ENCODE measurements at regions not wholly inside any gene's neighbourhood (a gene's known extent, or its start where the extent isn't known, plus 50 kb on each side); places are given as distances from the start of the nearest gene placed in this dataset.

GRCh38 chr13:44117351-44117750 lies 237.6 kb downstream of the LACC1 start:
- Histone ChIP-seq H3K4me2 (ENCODE audit: low read length) (peak overlapping the region; percentile 39), H3K79me2 (ENCODE audit: insufficient read depth, low read depth, low read length) (no peaks in the 10 kb centered on the region), H4K20me1 (ENCODE audit: insufficient read depth, low read length) (no peaks in the 10 kb centered on the region), H3K4me3 (ENCODE audit: low read depth, low read length, poor library complexity, severe bottlenecking) (no peak overlapping the region), H3K9me2 (ENCODE audit: insufficient read depth, low read length) (no peaks in the 10 kb centered on the region; the same call in 1 of the 2 replicates), H3K9me3 (ENCODE audit: low read length) (no peaks in the 10 kb centered on the region), H2AFZ (ENCODE audit: low read length) (peak overlapping the region; percentile 90), H3K4me1 (ENCODE audit: insufficient read depth, low read length, poor library complexity, severe bottlenecking) (peaks cover 13% of the 10 kb centered on the region), H3K36me3 (ENCODE audit: insufficient read depth, low read length) (no peaks in the 10 kb centered on the region), H3K27ac (ENCODE audit: low read depth, low read length, poor library complexity, severe bottlenecking) (no peak overlapping the region)
- ChIA-PET POLR2A (interaction anchor here (0.6 kb wide), 2 partner anchors 336 to 536 kb away, joined by 3 read pairs; no protein-coding TSS in a partner anchor), CTCF (ENCODE audit: unreplicated experiment) (interaction anchor here (1.0 kb wide), 1 partner anchor 22 kb away, joined by 19 read pairs; no protein-coding TSS in a partner anchor)
- TF ChIP-seq CTCF (conservative IDR thresholded peaks at IDR 0.05; ENCODE audit: low read length) (no peak), EZH2phosphoT487 (IDR thresholded peaks at IDR 0.05; ENCODE audit: borderline replicate concordance, low read depth, low read length) (no peak)
- DNase-seq (ENCODE audit: low spot score) = peak; percentile 24
- intact Hi-C loops (cut with micrococcal nuclease; ENCODE audit: unreplicated experiment) = no loop called here
- BruUV-seq (replicated peaks) = no TSS peak

- ChIA-PET CTCF (ENCODE audit: unreplicated experiment) (interaction anchor here (1.0 kb wide), 1 partner anchor 21 kb away, joined by 19 read pairs; no protein-coding TSS in a partner anchor), POLR2A (no interaction called here)
- Histone ChIP-seq H3K36me3 (ENCODE audit: insufficient read depth, low read length) (no peaks in the 10 kb centered on the region), H4K20me1 (ENCODE audit: insufficient read depth, low read length) (no peaks in the 10 kb centered on the region), H2AFZ (ENCODE audit: low read length) (peak overlapping the region; percentile 90), H3K9me3 (ENCODE audit: low read length) (no peaks in the 10 kb centered on the region), H3K79me2 (ENCODE audit: insufficient read depth, low read depth, low read length) (no peaks in the 10 kb centered on the region), H3K4me2 (ENCODE audit: low read length) (peak overlapping the region; percentile 39), H3K9me2 (ENCODE audit: insufficient read depth, low read length) (no peaks in the 10 kb centered on the region; the same call in 1 of the 2 replicates), H3K4me1 (ENCODE audit: insufficient read depth, low read length, poor library complexity, severe bottlenecking) (peaks cover 13% of the 10 kb centered on the region), H3K4me3 (ENCODE audit: low read depth, low read length, poor library complexity, severe bottlenecking) (no peak overlapping the region), H3K27ac (ENCODE audit: low read depth, low read length, poor library complexity, severe bottlenecking) (no peak overlapping the region)
- no peak for DNase-seq (ENCODE audit: low spot score)
- TF ChIP-seq CTCF (conservative IDR thresholded peaks at IDR 0.05; ENCODE audit: low read length) = no peak
- no peak for TF ChIP-seq EZH2phosphoT487 (IDR thresholded peaks at IDR 0.05; ENCODE audit: borderline replicate concordance, low read depth, low read length)
- no TSS peak for BruUV-seq (replicated peaks)
- intact Hi-C loops (cut with micrococcal nuclease; ENCODE audit: unreplicated experiment) = no loop called here
Observed at GRCh38 chr13:44117816-44118215, 238.1 kb downstream of the LACC1 start.

- Histone ChIP-seq H3K27ac (ENCODE audit: low read depth, low read length, poor library complexity, severe bottlenecking) (no peak overlapping the region), H3K9me2 (ENCODE audit: insufficient read depth, low read length) (no peaks in the 10 kb centered on the region; the same call in 1 of the 2 replicates), H3K4me3 (ENCODE audit: low read depth, low read length, poor library complexity, severe bottlenecking) (no peak overlapping the region), H3K4me1 (ENCODE audit: insufficient read depth, low read length, poor library complexity, severe bottlenecking) (peaks cover 13% of the 10 kb centered on the region), H4K20me1 (ENCODE audit: insufficient read depth, low read length) (no peaks in the 10 kb centered on the region), H3K79me2 (ENCODE audit: insufficient read depth, low read depth, low read length) (no peaks in the 10 kb centered on the region), H3K4me2 (ENCODE audit: low read length) (no peak overlapping the region), H2AFZ (ENCODE audit: low read length) (no peak overlapping the region), H3K36me3 (ENCODE audit: insufficient read depth, low read length) (no peaks in the 10 kb centered on the region), H3K9me3 (ENCODE audit: low read length) (0 out of 2 replicates have a peak, but pooled peaks cover 7% of the 10 kb centered on the region)
- intact Hi-C loops (cut with micrococcal nuclease; ENCODE audit: unreplicated experiment) = no loop called here
- ChIA-PET CTCF (ENCODE audit: unreplicated experiment) (no interaction called here), POLR2A (no interaction called here)
- DNase-seq (ENCODE audit: low spot score) = no peak
- BruUV-seq (replicated peaks) = no TSS peak
- no peak for TF ChIP-seq CTCF (conservative IDR thresholded peaks at IDR 0.05; ENCODE audit: low read length)
- TF ChIP-seq EZH2phosphoT487 (IDR thresholded peaks at IDR 0.05; ENCODE audit: borderline replicate concordance, low read depth, low read length) = no peak
Observed at GRCh38 chr13:44118881-44119280, 239.2 kb downstream of the LACC1 start.

Data from OCI-LY7 (cell line).